AG09319 (cell line): ENCODE measurements at regions not wholly inside any gene's neighbourhood (a gene's known extent, or its start where the extent isn't known, plus 50 kb on each side); places are given as distances from the start of the nearest gene placed in this dataset.

ENCODE experiments used
- DNase-seq: peaks from one replicate; pipeline ENCODE4 v3.0.0-alpha.2; 2010; ENCODE audit warnings: low read depth; ENCODE audit errors: extremely low read depth
- CTCF ChIP-seq: IDR thresholded peaks from 2 replicates; pipeline ENCODE4 v1.5.1; 2011; ENCODE audit warnings: low read depth, mild to moderate bottlenecking, inconsistent platforms, low read length, moderate library complexity

- peak; percentile 92 for DNase-seq
- TF ChIP-seq CTCF = no peak
Observed at GRCh38 chr6:132919045-132919860, 104.9 kb downstream of the RPS12 start.

GRCh38 chr6:132927713-132928112 is 113.3 kb downstream of the RPS12 start:
- no peak for DNase-seq
- no peak for TF ChIP-seq CTCF

- no peak for TF ChIP-seq CTCF
- DNase-seq = no peak
Observed at GRCh38 chr6:132929141-132929540, 114.8 kb downstream of the RPS12 start.

GRCh38 chr6:132931313-132931712 is 116.9 kb downstream of the RPS12 start:
- no peak for DNase-seq
- no peak for TF ChIP-seq CTCF

- TF ChIP-seq CTCF = no peak
Observed at GRCh38 chr6:132931936-132932514, 117.7 kb downstream of the RPS12 start.

GRCh38 chr6:132932588-132932987 is 118.2 kb downstream of the RPS12 start:
- no peak for DNase-seq

More at GRCh38 chr6:132931936-132932514, 117.7 kb downstream of the RPS12 start:
- DNase-seq = peak; percentile 40

More at GRCh38 chr6:132932588-132932987, 118.2 kb downstream of the RPS12 start:
- TF ChIP-seq CTCF = no peak
